ENCODE measurements at regions not wholly inside any gene's neighbourhood (a gene's known extent, or its start where the extent isn't known, plus 50 kb on each side); places are given as distances from the start of the nearest gene placed in this dataset.

GRCh38 chr1:235043234-235043633 lies 85.4 kb downstream of the TOMM20 start:
- no peak for TF ChIP-seq CTCF (IDR thresholded peaks at IDR 0.05; ENCODE audit: low read length)
- no peak for TF ChIP-seq EZH2 (IDR thresholded peaks at IDR 0.05; ENCODE audit: borderline replicate concordance, low read length)
